H1 (cell line): ENCODE measurements at regions not wholly inside any gene's neighbourhood (a gene's known extent, or its start where the extent isn't known, plus 50 kb on each side); places are given as distances from the start of the nearest gene placed in this dataset.

ENCODE experiments used
- CTCF ChIA-PET: fragments of 300-600 bp; sonication (Branson Sonifier 250); formaldehyde crosslinking; loops from one replicate; lab custom pipeline; 2021; ENCODE audit not compliant: partially characterized antibody; lab: Charles Lee
- POLR2A ChIA-PET: fragments of 300-600 bp; sonication (Branson Sonifier 250); formaldehyde crosslinking; loops from one replicate; lab custom pipeline; 2021; ENCODE audit warnings: inconsistent platforms; ENCODE audit not compliant: partially characterized antibody; lab: Charles Lee
- DNase-seq, 2 experiments: peaks; one replicate each; pipeline versions ENCODE4 v3.0.0 to v3.0.0-alpha.2; 2010 to 2022; ENCODE audit warnings: low spot score in 2 of 2, low read depth in 1 of 2, mixed read lengths in 1 of 2
- FAIRE-seq: peaks from 2 replicates; lab custom pipeline; 2011; peaks lifted over from hg19 to GRCh38; lab: Jason Lieb, UNC
- H2AFZ ChIP-seq: 2 replicates; pipeline ENCODE4 v1.8.1; 2012; ENCODE audit warnings: low read length, inconsistent platforms
- H2AK5ac ChIP-seq: 2 replicates; pipeline ENCODE4 v1.6.1; 2013; ENCODE audit warnings: low read depth, low read length
- H2BK120ac ChIP-seq: replicated peaks from 2 replicates; pipeline ENCODE3; 2013; ENCODE audit warnings: low read depth, low read length, inconsistent platforms
- H2BK12ac ChIP-seq: 2 replicates; pipeline ENCODE4 v1.6.1; 2013; ENCODE audit warnings: low read depth, low read length
- H2BK15ac ChIP-seq: 2 replicates; pipeline ENCODE4 v1.6.1; 2013; ENCODE audit warnings: low read length
- H2BK20ac ChIP-seq: 2 replicates; pipeline ENCODE4 v1.6.1; 2013; ENCODE audit warnings: low read length
- H2BK5ac ChIP-seq: 2 replicates; pipeline ENCODE4 v1.6.1; 2013; ENCODE audit warnings: low read depth, low read length
- H3K14ac ChIP-seq: 2 replicates; pipeline ENCODE4 v1.6.1; 2013; ENCODE audit warnings: inconsistent platforms; ENCODE audit not compliant: insufficient read length
- H3K18ac ChIP-seq: 2 replicates; pipeline ENCODE4 v1.6.1; 2013; ENCODE audit warnings: low read length; ENCODE audit errors: extremely low read depth
- H3K23ac ChIP-seq: 2 replicates; pipeline ENCODE4 v1.6.1; 2013; ENCODE audit warnings: inconsistent platforms; ENCODE audit not compliant: insufficient read length
- H3K23me2 ChIP-seq: 2 replicates; pipeline ENCODE4 v1.6.1; 2013; ENCODE audit warnings: low read depth, low read length
- H3K27ac ChIP-seq: 2 replicates; pipeline ENCODE4 v1.6.1; 2011; ENCODE audit warnings: low read depth, low read length, inconsistent platforms
- H3K27me3 ChIP-seq, 4 experiments: replicated peaks in 1 of 4; 1 replicate in 1 of 4; 2 replicates in 3 of 4; pipeline versions ENCODE4 v1.6.1 to v1.8.1; 2011 to 2013; ENCODE audit warnings: low read length in 3 of 4, mild to moderate bottlenecking in 3 of 4, inconsistent platforms in 2 of 4, mixed read lengths in 2 of 4, moderate library complexity in 1 of 4; ENCODE audit not compliant: control insufficient read depth in 3 of 4, insufficient read depth in 3 of 4; ENCODE audit errors: extremely low read depth in 1 of 4
- H3K36me3 ChIP-seq, 4 experiments: 2 replicates each; pipeline versions ENCODE4 v1.6.1 to v1.8.1; 2011 to 2013; ENCODE audit warnings: mild to moderate bottlenecking in 4 of 4, low read length in 3 of 4, moderate library complexity in 2 of 4, control low read depth in 1 of 4, inconsistent platforms in 1 of 4; ENCODE audit not compliant: insufficient read depth in 4 of 4, control insufficient read depth in 2 of 4
- H3K4ac ChIP-seq: replicated peaks from 2 replicates; pipeline ENCODE3; 2013; ENCODE audit warnings: low read length, low read depth, mixed read lengths, inconsistent platforms; ENCODE audit not compliant: insufficient read length
- H3K4me1 ChIP-seq, 4 experiments: replicated peaks in 1 of 4; 1 replicate in 1 of 4; 2 replicates in 3 of 4; pipeline versions ENCODE4 v1.6.1 to v1.8.1; 2011 to 2013; ENCODE audit warnings: low read length in 3 of 4, inconsistent platforms in 2 of 4, mixed read lengths in 1 of 4; ENCODE audit not compliant: insufficient read depth in 4 of 4, control insufficient read depth in 3 of 4
- H3K4me2 ChIP-seq, 2 experiments: 2 replicates each; pipeline versions ENCODE4 v1.6.1 to v1.8.1; 2011 to 2013; ENCODE audit warnings: low read depth in 2 of 2, low read length in 2 of 2, control low read depth in 1 of 2, inconsistent platforms in 1 of 2, mild to moderate bottlenecking in 1 of 2; ENCODE audit not compliant: insufficient read depth in 1 of 2
- H3K4me3 ChIP-seq, 4 experiments: fragments of 200-600, 300-600 bp in 1 of 4; sonication (generic), shearing (Covaris generic), sonication (Bioruptor Twin) in 1 of 4; 2 replicates each; pipeline versions ENCODE4 v1.5.1 to v1.8.1; 2011 to 2016; ENCODE audit warnings: low read length in 4 of 4, low read depth in 3 of 4, control low read depth in 2 of 4, inconsistent platforms in 2 of 4, mild to moderate bottlenecking in 2 of 4, mixed read lengths in 1 of 4, moderate library complexity in 1 of 4; ENCODE audit not compliant: insufficient read depth in 2 of 4; ENCODE audit errors: extremely low read depth in 1 of 4
- H3K56ac ChIP-seq: replicated peaks from 2 replicates; pipeline ENCODE3; 2013; ENCODE audit warnings: low read depth, mild to moderate bottlenecking, mixed read lengths, low read length, inconsistent platforms; ENCODE audit not compliant: insufficient read length
- H3K79me1 ChIP-seq: 2 replicates; pipeline ENCODE4 v1.6.1; 2013; ENCODE audit warnings: low read depth, low read length, control low read depth
- H3K79me2 ChIP-seq, 2 experiments: 2 replicates each; pipeline versions ENCODE4 v1.6.1 to v1.8.1; 2012 to 2013; ENCODE audit warnings: low read length in 2 of 2, mild to moderate bottlenecking in 2 of 2, inconsistent platforms in 1 of 2; ENCODE audit not compliant: insufficient read depth in 2 of 2, control insufficient read depth in 1 of 2
- H3K9ac ChIP-seq, 4 experiments: replicated peaks in 1 of 4; 1 replicate in 1 of 4; 2 replicates in 3 of 4; pipeline versions ENCODE4 v1.6.1 to v1.8.1; 2011 to 2013; ENCODE audit warnings: low read depth in 3 of 4, low read length in 3 of 4, control low read depth in 2 of 4, mild to moderate bottlenecking in 2 of 4, moderate library complexity in 2 of 4, inconsistent platforms in 1 of 4; ENCODE audit errors: extremely low read depth in 1 of 4
- H3K9me3 ChIP-seq, 2 experiments: 2 replicates each; pipeline versions ENCODE4 v1.6.1 to v1.8.1; 2012 to 2013; ENCODE audit warnings: mild to moderate bottlenecking in 2 of 2, moderate library complexity in 2 of 2, control low read depth in 1 of 2, inconsistent platforms in 1 of 2, low read depth in 1 of 2, low read length in 1 of 2, mixed read lengths in 1 of 2; ENCODE audit not compliant: insufficient read depth in 2 of 2
- H4K20me1 ChIP-seq, 2 experiments: replicated peaks in 1 of 2; 2 replicates each; pipeline versions ENCODE3 to v1.8.1; 2011 to 2013; ENCODE audit warnings: inconsistent platforms in 2 of 2, low read length in 2 of 2, mild to moderate bottlenecking in 1 of 2; ENCODE audit not compliant: insufficient read depth in 2 of 2, control insufficient read depth in 1 of 2
- H4K5ac ChIP-seq: 2 replicates; pipeline ENCODE4 v1.6.1; 2013; ENCODE audit warnings: low read length, low read depth, mixed read lengths, inconsistent platforms; ENCODE audit not compliant: insufficient read length
- H4K8ac ChIP-seq: 2 replicates; pipeline ENCODE4 v1.8.0; 2013; ENCODE audit warnings: mild to moderate bottlenecking, moderate library complexity, low read length, inconsistent platforms; ENCODE audit not compliant: insufficient read depth; ENCODE audit errors: extremely low read depth
- H4K91ac ChIP-seq: replicated peaks from 2 replicates; pipeline ENCODE3; 2013; ENCODE audit warnings: low read length, mixed read lengths, inconsistent platforms; ENCODE audit not compliant: insufficient read length
- CBX5 ChIP-seq: fragments of 300-800, 300-1000 bp; sonication (generic); IDR thresholded peaks from 2 replicates; pipeline ENCODE4 v1.7.1; 2016; ENCODE audit warnings: antibody characterized with exemption, low read length, low read depth
- CEBPB ChIP-seq: IDR thresholded peaks from 2 replicates; pipeline ENCODE4 v1.6.1; 2012; ENCODE audit warnings: low read depth, low read length
- CTBP2 ChIP-seq: IDR thresholded peaks from 2 replicates; pipeline ENCODE4 v1.7.0; 2011; ENCODE audit warnings: borderline replicate concordance, mild to moderate bottlenecking, moderate library complexity, mixed read lengths, low read length; ENCODE audit not compliant: insufficient read depth, insufficient read length
- EGR1 ChIP-seq: IDR thresholded peaks from 2 replicates; pipeline ENCODE4 v1.6.1; 2011; ENCODE audit warnings: low read depth, low read length, borderline replicate concordance
- JUND ChIP-seq: IDR thresholded peaks from 2 replicates; pipeline ENCODE4 v1.6.1; 2011; ENCODE audit warnings: mild to moderate bottlenecking, improper control_type of control experiment, low read length
- KDM4A ChIP-seq: IDR thresholded peaks from one replicate; pipeline ENCODE4 v1.7.1; 2012; ENCODE audit warnings: low read depth, mild to moderate bottlenecking, moderate library complexity, low read length, inconsistent platforms; ENCODE audit not compliant: severe bottlenecking
- POU5F1 ChIP-seq: IDR thresholded peaks from 2 replicates; pipeline ENCODE4 v1.6.1; 2011; ENCODE audit warnings: low read depth, mild to moderate bottlenecking, low read length, moderate library complexity
- RNF2 ChIP-seq: fragments of 200-900, 300-1000 bp; sonication (generic); IDR thresholded peaks from 2 replicates; pipeline ENCODE4 v1.7.1; 2016; ENCODE audit warnings: borderline replicate concordance, low read depth, mild to moderate bottlenecking, antibody characterized with exemption, low read length; ENCODE audit not compliant: poor library complexity, severe bottlenecking; ENCODE audit errors: missing control alignments
- SP1 ChIP-seq: IDR thresholded peaks from 2 replicates; pipeline ENCODE4 v1.6.1; 2011; ENCODE audit warnings: low read depth, low read length
- SRF ChIP-seq: IDR thresholded peaks from 2 replicates; pipeline ENCODE4 v1.6.1; 2011; ENCODE audit warnings: mild to moderate bottlenecking, low read depth, low read length, moderate library complexity
- YY1 ChIP-seq: IDR thresholded peaks from 2 replicates; pipeline ENCODE4 v1.6.1; 2011; ENCODE audit warnings: low read depth, mild to moderate bottlenecking, low read length
- WGBS, 2 experiments: shearing (Covaris generic) in 1 of 2; methylation state at CpG; one replicate each; pipeline versions ENCODE4 v1.1.6 to v1.1.7; 2013 to 2015; ENCODE audit warnings: low lambda C conversion rate in 2 of 2, mixed read lengths in 2 of 2, inconsistent platforms in 1 of 2, low coverage in 1 of 2, missing lambda C conversion rate in 1 of 2; ENCODE audit not compliant: insufficient replicate concordance in 2 of 2, insufficient coverage in 1 of 2, insufficient read length in 1 of 2; ENCODE audit errors: extremely low coverage in 1 of 2, missing lambda C conversion rate in 1 of 2; 5-methylcytosine and 5-hydroxymethylcytosine counted together

DNA sequence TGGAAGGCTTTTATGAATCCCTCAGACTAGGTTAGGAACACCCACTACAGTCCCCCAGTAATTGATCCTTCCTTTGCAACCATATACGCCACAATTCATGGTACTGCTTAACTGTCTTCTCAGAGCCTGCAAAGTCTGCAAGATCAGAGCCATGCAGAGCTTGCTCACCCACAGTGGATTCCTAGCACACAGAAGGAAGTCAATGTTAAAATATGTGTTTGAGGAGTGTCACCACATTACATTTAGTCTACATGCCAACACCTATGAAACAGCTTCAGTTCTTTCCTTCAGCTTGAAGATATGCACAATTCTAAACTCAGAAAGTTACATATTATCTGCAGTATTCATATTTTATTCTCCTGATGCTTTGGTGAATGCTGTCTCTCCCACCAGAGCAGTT is 138.5 kb downstream of the NDUFA12 start:
- POLR2A ChIA-PET, result interaction anchor here (0.6 kb wide), 1 partner anchor 245 kb away, joined by 3 read pairs; no protein-coding TSS in a partner anchor

More for the DNA sequence above, 138.5 kb downstream of the NDUFA12 start:
- FAIRE-seq (no peak), DNase-seq (no peak)
- Histone ChIP-seq H3K9ac (no peak overlapping the region), H3K4me2 (no peak overlapping the region), H3K4ac (no peak overlapping the region), H2BK15ac (no peak overlapping the region), H3K14ac (no peak overlapping the region), H3K4me1 (no peaks in the 10 kb centered on the region), H3K27ac (no peak overlapping the region), H4K8ac (no peak overlapping the region), H2BK120ac (no peak overlapping the region), H3K4me3 (no peak overlapping the region), H3K36me3 (no peaks in the 10 kb centered on the region), H3K56ac (no peak overlapping the region), H3K79me1 (no peaks in the 10 kb centered on the region), H3K79me2 (no peaks in the 10 kb centered on the region), H4K20me1 (no peaks in the 10 kb centered on the region), H3K18ac (no peak overlapping the region), H4K91ac (no peak overlapping the region), H3K23me2 (no peaks in the 10 kb centered on the region), H2AK5ac (no peak overlapping the region), H2BK5ac (no peak overlapping the region), H3K23ac (no peak overlapping the region)
- TF ChIP-seq CTBP2, result no peak
- TF ChIP-seq RNF2, result no peak
- TF ChIP-seq YY1, result no peak
- no peak for TF ChIP-seq EGR1
- no peak for TF ChIP-seq SRF
- no peak for TF ChIP-seq JUND
- no peak for TF ChIP-seq POU5F1
- no peak for TF ChIP-seq CBX5
- no peak for TF ChIP-seq KDM4A
- no peak for TF ChIP-seq SP1
- no peak for TF ChIP-seq CEBPB
- TF ChIP-seq, all 59 proteins: peak for 0
- no peaks in the 10 kb centered on the region for H3K27me3 ChIP-seq
- no peak overlapping the region for H4K5ac ChIP-seq
- H2AFZ ChIP-seq, result no peak overlapping the region
- no peak overlapping the region for H2BK20ac ChIP-seq
- CTCF ChIA-PET, result interaction anchor here (0.6 to 2.5 kb wide), 2 partner anchors 10 to 74 kb away, joined by 3 to 14 read pairs; no protein-coding TSS in a partner anchor
- no peak overlapping the region for H2BK12ac ChIP-seq
- no peaks in the 10 kb centered on the region for H3K9me3 ChIP-seq
- WGBS, 2 experiments, result 100% methylated on average over 1 of the region's 1 CpG; no CpG with 5 or more reads in 1 of the 2 experiments
